ENCODE measurements at regions not wholly inside any gene's neighbourhood (a gene's known extent, or its start where the extent isn't known, plus 50 kb on each side); places are given as distances from the start of the nearest gene placed in this dataset.

GRCh38 chr1:191346381-191346780 is 811.9 kb upstream of the RGS18 start:
- intact Hi-C loops (cut with micrococcal nuclease), result no loop called here
- no peak for ATAC-seq

GRCh38 chr1:191348328-191348727 is 809.9 kb upstream of the RGS18 start:
- Histone ChIP-seq H3K36me3 (ENCODE audit: control insufficient read depth in 2 of 3, insufficient read depth in 3 of 3, low read length in 3 of 3) (no peaks in the 10 kb centered on the region), H3K9me3 (ENCODE audit: control insufficient read depth in 2 of 3, low read length in 3 of 3) (no peaks in the 10 kb centered on the region), H3K4me1 (ENCODE audit: control insufficient read depth in 2 of 2, insufficient read depth in 2 of 2, low read length in 2 of 2) (no peaks in the 10 kb centered on the region), H3K27me3 (ENCODE audit: control insufficient read depth in 2 of 2, insufficient read depth in 2 of 2, low read length in 2 of 2) (no peaks in the 10 kb centered on the region), H3K27ac (ENCODE audit: low read depth, low read length) (no peak overlapping the region), H3K4me3 (ENCODE audit: low read length) (no peak overlapping the region)
- Mint-ChIP-seq H3K36me3 (no peaks in the 10 kb centered on the region), H3K27ac (no peak overlapping the region), H3K4me1 (no peaks in the 10 kb centered on the region), H3K9me3 (peaks cover 0 to 16% (median 5%) of the 10 kb centered on the region in 11 donors), H3K4me3 (no peak overlapping the region), H3K27me3 (no peaks in the 10 kb centered on the region)
- ChIA-PET POLR2A (no interaction called here), CTCF (no interaction called here)
- ATAC-seq, result no peak
- intact Hi-C loops (cut with micrococcal nuclease), result no loop called here
- no peak for DNase-seq

More at GRCh38 chr1:191346381-191346780, 811.9 kb upstream of the RGS18 start:
- POLR2A ChIA-PET, result no interaction called here
- Mint-ChIP-seq H3K4me1 (no peaks in the 10 kb centered on the region), H3K9me3 (peaks cover 0 to 21% (median 5%) of the 10 kb centered on the region in 11 donors), H3K4me3 (no peak overlapping the region), H3K27ac (no peak overlapping the region), H3K36me3 (no peaks in the 10 kb centered on the region), H3K27me3 (no peaks in the 10 kb centered on the region)
- Histone ChIP-seq H3K9me3 (ENCODE audit: control insufficient read depth in 2 of 3, low read length in 3 of 3) (no peaks in the 10 kb centered on the region), H3K4me1 (ENCODE audit: control insufficient read depth in 2 of 2, insufficient read depth in 2 of 2, low read length in 2 of 2) (no peaks in the 10 kb centered on the region), H3K36me3 (ENCODE audit: control insufficient read depth in 2 of 3, insufficient read depth in 3 of 3, low read length in 3 of 3) (no peaks in the 10 kb centered on the region), H3K27me3 (ENCODE audit: control insufficient read depth in 2 of 2, insufficient read depth in 2 of 2, low read length in 2 of 2) (no peaks in the 10 kb centered on the region), H3K4me3 (ENCODE audit: low read length) (no peak overlapping the region), H3K27ac (ENCODE audit: low read depth, low read length) (no peak overlapping the region)
- no peak for DNase-seq
- CTCF ChIA-PET, result no interaction called here

GRCh38 chr1:191350938-191351337 is 807.3 kb upstream of the RGS18 start:
- Mint-ChIP-seq H3K27ac (no peak overlapping the region), H3K4me3 (no peak overlapping the region), H3K27me3 (no peaks in the 10 kb centered on the region), H3K9me3 (peaks cover 0 to 20% (median 5%) of the 10 kb centered on the region in 11 donors), H3K36me3 (no peaks in the 10 kb centered on the region), H3K4me1 (no peaks in the 10 kb centered on the region)
- Histone ChIP-seq H3K27ac (ENCODE audit: low read depth, low read length) (no peak overlapping the region), H3K27me3 (ENCODE audit: control insufficient read depth in 2 of 2, insufficient read depth in 2 of 2, low read length in 2 of 2) (no peaks in the 10 kb centered on the region), H3K9me3 (ENCODE audit: control insufficient read depth in 2 of 3, low read length in 3 of 3) (no peaks in the 10 kb centered on the region), H3K4me1 (ENCODE audit: control insufficient read depth in 2 of 2, insufficient read depth in 2 of 2, low read length in 2 of 2) (no peaks in the 10 kb centered on the region), H3K4me3 (ENCODE audit: low read length) (no peak overlapping the region), H3K36me3 (ENCODE audit: control insufficient read depth in 2 of 3, insufficient read depth in 3 of 3, low read length in 3 of 3) (no peaks in the 10 kb centered on the region)
- intact Hi-C loops (cut with micrococcal nuclease), result no loop called here
- ATAC-seq, result no peak
- POLR2A ChIA-PET, result no interaction called here
- CTCF ChIA-PET, result no interaction called here
- DNase-seq, result no peak

- ATAC-seq (no peak), DNase-seq (no peak)
- Histone ChIP-seq H3K4me3 (ENCODE audit: low read length) (no peak overlapping the region), H3K27me3 (ENCODE audit: control insufficient read depth in 2 of 2, insufficient read depth in 2 of 2, low read length in 2 of 2) (no peaks in the 10 kb centered on the region), H3K9me3 (ENCODE audit: control insufficient read depth in 2 of 3, low read length in 3 of 3) (no peaks in the 10 kb centered on the region), H3K4me1 (ENCODE audit: control insufficient read depth in 2 of 2, insufficient read depth in 2 of 2, low read length in 2 of 2) (no peaks in the 10 kb centered on the region), H3K27ac (ENCODE audit: low read depth, low read length) (no peak overlapping the region), H3K36me3 (ENCODE audit: control insufficient read depth in 2 of 3, insufficient read depth in 3 of 3, low read length in 3 of 3) (no peaks in the 10 kb centered on the region)
- intact Hi-C loops (cut with micrococcal nuclease), result no loop called here
- POLR2A ChIA-PET, result no interaction called here
- Mint-ChIP-seq H3K4me1 (no peaks in the 10 kb centered on the region), H3K27me3 (no peaks in the 10 kb centered on the region), H3K27ac (no peak overlapping the region), H3K9me3 (peaks cover 2 to 35% (median 12%) of the 10 kb centered on the region in 11 donors), H3K36me3 (no peaks in the 10 kb centered on the region), H3K4me3 (no peak overlapping the region)
- CTCF ChIA-PET, result no interaction called here
These were observed 799.5 kb upstream of the RGS18 start for GRCh38 chr1:191358724-191359123.

- H3K4me3 Mint-ChIP-seq, result no peak overlapping the region
- CTCF ChIA-PET, result no interaction called here
- no peak for DNase-seq
These were observed 791.6 kb upstream of the RGS18 start for GRCh38 chr1:191366686-191367085.

DNA sequence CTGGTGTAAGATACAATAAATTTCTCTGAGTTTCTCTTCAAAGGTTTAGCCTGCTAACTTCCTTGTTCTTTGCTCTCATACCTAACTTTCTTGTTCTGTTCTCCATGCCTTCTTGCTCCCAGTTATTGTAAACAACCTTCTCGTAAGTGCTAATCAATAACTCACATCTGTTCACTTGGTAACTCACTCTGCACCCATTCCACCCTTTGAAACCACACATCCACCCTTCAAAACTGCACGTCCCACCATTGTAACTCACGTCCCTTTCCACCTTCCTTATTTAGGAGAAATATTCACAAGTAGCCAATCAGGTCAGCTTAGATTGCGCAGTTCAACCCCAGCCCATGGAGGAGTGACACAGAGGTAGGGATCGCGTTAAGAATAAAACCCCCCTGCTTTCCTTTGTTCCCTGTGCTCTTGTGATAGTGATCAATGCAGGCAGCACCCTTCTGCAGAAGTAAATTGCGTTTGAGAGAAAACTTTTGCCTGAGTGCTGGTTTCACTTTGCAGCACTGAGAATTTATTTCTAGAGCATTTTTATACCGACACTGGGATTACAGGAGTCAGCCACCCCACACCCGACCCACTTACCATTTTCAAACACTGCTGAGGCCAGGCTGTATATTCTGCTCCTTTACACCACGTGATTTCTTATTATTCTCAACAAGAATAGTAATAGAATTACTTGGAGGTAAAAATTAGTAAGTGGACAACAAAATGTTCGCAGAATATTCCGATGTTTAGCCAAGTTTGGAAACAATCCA is 789.2 kb upstream of the RGS18 start:
- Histone ChIP-seq H3K27me3 (ENCODE audit: control insufficient read depth in 2 of 2, insufficient read depth in 2 of 2, low read length in 2 of 2) (no peaks in the 10 kb centered on the region), H3K4me1 (ENCODE audit: control insufficient read depth in 2 of 2, insufficient read depth in 2 of 2, low read length in 2 of 2) (no peaks in the 10 kb centered on the region), H3K9me3 (ENCODE audit: control insufficient read depth in 2 of 3, low read length in 3 of 3) (no peaks in the 10 kb centered on the region), H3K27ac (ENCODE audit: low read depth, low read length) (no peak overlapping the region), H3K36me3 (ENCODE audit: control insufficient read depth in 2 of 3, insufficient read depth in 3 of 3, low read length in 3 of 3) (no peaks in the 10 kb centered on the region), H3K4me3 (ENCODE audit: low read length) (no peak overlapping the region)
- Mint-ChIP-seq H3K9me3 (peaks cover 0 to 34% (median 11%) of the 10 kb centered on the region in 11 donors), H3K27ac (no peak overlapping the region), H3K4me1 (no peaks in the 10 kb centered on the region), H3K4me3 (no peak overlapping the region), H3K27me3 (no peaks in the 10 kb centered on the region), H3K36me3 (no peaks in the 10 kb centered on the region)
- intact Hi-C loops (cut with micrococcal nuclease), result no loop called here
- DNase-seq (no peak), ATAC-seq (no peak)
- ChIA-PET CTCF (no interaction called here), POLR2A (no interaction called here)

More at GRCh38 chr1:191366686-191367085, 791.6 kb upstream of the RGS18 start:
- POLR2A ChIA-PET, result no interaction called here
- Histone ChIP-seq H3K27ac (ENCODE audit: low read depth, low read length) (no peak overlapping the region), H3K36me3 (ENCODE audit: control insufficient read depth in 2 of 3, insufficient read depth in 3 of 3, low read length in 3 of 3) (no peaks in the 10 kb centered on the region), H3K27me3 (ENCODE audit: control insufficient read depth in 2 of 2, insufficient read depth in 2 of 2, low read length in 2 of 2) (no peaks in the 10 kb centered on the region), H3K9me3 (ENCODE audit: control insufficient read depth in 2 of 3, low read length in 3 of 3) (no peaks in the 10 kb centered on the region), H3K4me1 (ENCODE audit: control insufficient read depth in 2 of 2, insufficient read depth in 2 of 2, low read length in 2 of 2) (no peaks in the 10 kb centered on the region), H3K4me3 (ENCODE audit: low read length) (no peak overlapping the region)
- Mint-ChIP-seq H3K9me3 (peaks cover 2 to 43% (median 14%) of the 10 kb centered on the region in 11 donors), H3K27me3 (no peaks in the 10 kb centered on the region), H3K36me3 (no peaks in the 10 kb centered on the region), H3K27ac (no peak overlapping the region), H3K4me1 (no peaks in the 10 kb centered on the region)
- intact Hi-C loops (cut with micrococcal nuclease), result no loop called here
- no peak for ATAC-seq

- Mint-ChIP-seq H3K4me3 (no peak overlapping the region), H3K4me1 (no peaks in the 10 kb centered on the region), H3K36me3 (no peaks in the 10 kb centered on the region), H3K27ac (no peak overlapping the region), H3K27me3 (no peaks in the 10 kb centered on the region), H3K9me3 (peaks cover 2 to 58% (median 17%) of the 10 kb centered on the region in 11 donors)
- no peak for DNase-seq
- ChIA-PET POLR2A (no interaction called here), CTCF (no interaction called here)
- no peaks in the 10 kb centered on the region for H3K9me3 ChIP-seq (ENCODE audit: control insufficient read depth in 2 of 3, low read length in 3 of 3)
- H3K36me3 ChIP-seq (ENCODE audit: control insufficient read depth in 2 of 3, insufficient read depth in 3 of 3, low read length in 3 of 3), result no peaks in the 10 kb centered on the region
- H3K4me3 ChIP-seq (ENCODE audit: low read length), result no peak overlapping the region
- no peak overlapping the region for H3K27ac ChIP-seq (ENCODE audit: low read depth, low read length)
- intact Hi-C loops (cut with micrococcal nuclease), result no loop called here
- no peaks in the 10 kb centered on the region for H3K4me1 ChIP-seq (ENCODE audit: control insufficient read depth in 2 of 2, insufficient read depth in 2 of 2, low read length in 2 of 2)
- ATAC-seq, result no peak
- no peaks in the 10 kb centered on the region for H3K27me3 ChIP-seq (ENCODE audit: control insufficient read depth in 2 of 2, insufficient read depth in 2 of 2, low read length in 2 of 2)
These were observed 786.6 kb upstream of the RGS18 start for GRCh38 chr1:191371626-191372025.

Data from naive thymus-derived CD4-positive, alpha-beta T cell (primary cell).